Stimulated activated CD8-positive, alpha-beta memory T cell treated with anti-CD3 and anti-CD28 coated beads, Interleukin-7, amount 100 ng/mL, for 4 hours (primary cell): ENCODE measurements at regions not wholly inside any gene's neighbourhood (a gene's known extent, or its start where the extent isn't known, plus 50 kb on each side); places are given as distances from the start of the nearest gene placed in this dataset.

Experiments used
- DNase-seq, 2 donors: peaks; one replicate each; pipeline ENCODE4 v3.0.0-alpha.2; 2020; ENCODE audit warnings: low read depth in 2 of 2

DNA sequence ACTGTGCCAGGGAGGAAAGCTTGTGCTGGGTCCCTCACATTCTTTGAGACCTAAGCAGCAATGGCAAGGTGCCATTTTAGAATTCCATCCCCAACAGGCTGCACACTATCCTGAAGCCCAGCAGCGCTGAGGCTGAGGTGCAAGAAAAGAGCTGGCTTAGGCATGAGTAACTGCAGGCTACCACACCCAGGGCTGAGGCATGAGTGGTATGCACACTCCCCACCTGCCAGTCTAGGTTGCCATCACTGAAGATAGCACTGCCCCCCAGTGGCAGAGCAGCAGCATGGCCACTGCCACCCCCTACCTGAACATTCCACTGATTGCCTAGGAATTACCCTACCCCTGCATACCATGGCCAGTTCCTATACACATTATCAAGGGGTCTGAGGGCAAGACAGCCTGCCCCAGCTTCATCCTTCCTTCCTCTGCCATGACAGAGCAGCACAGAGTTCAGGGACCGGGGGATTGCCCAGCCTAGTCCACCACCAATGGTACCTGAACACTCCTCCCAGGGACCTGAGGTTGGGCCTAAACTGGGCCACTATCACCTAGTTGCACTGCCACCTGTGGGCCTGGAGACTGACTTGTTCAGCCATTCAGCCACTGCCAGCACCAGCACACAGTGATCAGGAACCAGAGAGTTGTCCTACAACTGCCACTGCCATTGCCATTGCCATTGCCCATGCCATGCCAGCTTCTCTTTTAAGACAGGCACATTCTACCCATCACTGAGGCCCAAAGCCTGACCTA, 129.8 kb downstream of the SATB1 start:
- DNase-seq: no peak

DNA sequence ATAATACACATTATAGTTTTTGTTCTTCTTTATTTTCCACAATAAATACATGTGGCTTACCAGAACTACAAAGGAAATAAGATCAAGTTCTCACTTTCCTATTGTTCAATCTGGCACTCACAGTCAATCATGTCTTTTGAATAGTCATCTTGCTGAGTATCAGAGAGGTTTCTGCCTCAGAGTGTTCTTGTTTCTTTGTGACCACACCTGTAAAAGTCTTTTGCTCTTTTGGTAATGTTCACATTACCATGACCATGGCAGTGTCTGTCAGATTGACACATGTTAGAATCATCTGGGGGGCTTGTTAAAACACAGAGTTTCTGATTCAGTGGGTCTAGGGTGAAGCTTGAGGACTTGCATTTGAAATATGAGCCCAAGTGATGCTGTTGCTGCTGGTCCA, 135.0 kb downstream of the SATB1 start:
- no peak for DNase-seq

DNA sequence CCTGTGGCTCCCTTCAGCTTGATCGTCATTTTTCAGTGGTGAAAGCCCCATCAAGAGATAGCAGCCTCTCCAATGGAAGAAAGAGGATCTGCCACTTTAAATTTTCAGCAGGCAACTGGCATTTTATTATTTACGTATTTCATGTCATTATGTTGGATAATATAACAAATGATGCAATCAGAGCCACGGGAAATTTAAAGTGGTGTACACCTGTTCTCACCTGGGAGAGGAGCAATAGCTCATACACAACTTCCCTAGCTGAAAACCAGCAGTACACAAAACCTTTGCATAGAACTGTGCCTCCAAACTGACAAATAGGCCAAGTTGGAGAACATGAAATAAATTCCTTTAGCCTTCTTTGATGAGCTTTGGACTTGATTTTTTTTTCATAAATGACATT, 136.9 kb downstream of the SATB1 start:
- no peak for DNase-seq

- DNase-seq: no peak
These were observed 140.4 kb downstream of the SATB1 start for GRCh38 chr3:18284716-18285115.

DNA sequence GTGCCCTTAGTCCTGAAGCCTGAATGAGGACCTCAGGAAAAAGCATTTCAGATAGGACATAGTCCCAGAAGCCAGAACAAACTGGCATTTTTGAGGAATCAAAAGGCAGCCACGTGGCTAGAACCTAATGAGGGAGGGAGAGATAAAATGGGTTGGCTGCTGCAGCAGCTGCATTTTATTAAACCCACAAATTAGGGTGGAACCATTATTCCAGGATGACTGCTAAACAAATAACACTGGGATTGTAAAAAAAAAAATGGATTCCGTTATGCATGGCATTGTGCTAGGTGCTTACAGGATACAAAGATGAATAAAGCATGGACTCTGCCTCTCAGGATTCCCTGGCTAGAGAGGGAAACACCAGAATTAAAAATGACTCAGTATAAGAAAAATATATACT, 141.5 kb downstream of the SATB1 start:
- no peak for DNase-seq

DNA sequence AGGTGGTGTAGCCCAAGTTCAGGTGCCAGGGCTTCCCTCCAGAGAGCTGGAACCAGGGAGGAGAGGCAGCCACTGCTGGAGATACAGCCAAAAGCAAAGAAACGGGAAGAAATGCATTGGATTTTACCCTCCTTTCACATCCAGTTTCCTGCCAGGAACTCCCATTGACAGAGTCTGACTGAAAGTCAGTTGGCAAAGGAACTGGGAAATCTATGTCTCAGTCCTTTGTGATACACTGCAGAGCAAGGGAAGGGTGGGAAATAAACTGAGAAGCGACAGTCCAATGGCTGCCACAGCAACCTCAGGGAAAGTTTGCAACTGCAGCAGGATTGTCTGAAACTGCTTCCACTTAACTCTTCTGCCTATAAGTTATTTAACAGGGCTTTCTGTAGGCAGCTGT, 142.6 kb downstream of the SATB1 start:
- no peak for DNase-seq

- DNase-seq: no peak
These were observed 145.9 kb downstream of the SATB1 start for GRCh38 chr3:18279226-18279737.

- no peak for DNase-seq
These were observed 160.3 kb downstream of the SATB1 start for GRCh38 chr3:18264853-18265252.

GRCh38 chr3:18264361-18264760, 160.8 kb downstream of the SATB1 start:
- no peak for DNase-seq

- no peak for DNase-seq
These were observed 166.6 kb downstream of the SATB1 start for GRCh38 chr3:18258492-18258891.

GRCh38 chr3:18252578-18252977, 172.6 kb downstream of the SATB1 start:
- no peak for DNase-seq

- no peak for DNase-seq
These were observed 174.1 kb downstream of the SATB1 start for GRCh38 chr3:18250991-18251390.

DNA sequence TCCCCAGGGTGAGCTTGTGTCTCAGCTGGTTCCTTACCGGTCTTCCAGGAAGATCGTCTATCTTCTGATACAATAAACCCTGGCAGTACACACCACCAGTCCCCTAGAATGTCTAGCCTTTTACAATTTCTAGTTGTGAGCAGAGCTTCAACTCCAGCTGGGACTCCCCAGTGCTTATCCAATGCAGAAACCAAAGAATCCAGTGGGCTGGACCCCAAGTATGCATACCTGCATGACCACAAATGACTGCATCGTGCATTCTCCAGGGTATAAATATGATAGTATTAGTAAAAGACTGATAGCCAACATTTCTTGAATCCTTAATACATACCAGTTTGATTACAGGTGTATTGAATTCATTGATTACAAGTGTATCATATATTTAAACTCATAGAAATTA, 176.0 kb downstream of the SATB1 start:
- DNase-seq: no peak

GRCh38 chr3:18247776-18248310, 177.3 kb downstream of the SATB1 start:
- DNase-seq: no peak

GRCh38 chr3:18247139-18247695, 177.9 kb downstream of the SATB1 start:
- no peak for DNase-seq

DNA sequence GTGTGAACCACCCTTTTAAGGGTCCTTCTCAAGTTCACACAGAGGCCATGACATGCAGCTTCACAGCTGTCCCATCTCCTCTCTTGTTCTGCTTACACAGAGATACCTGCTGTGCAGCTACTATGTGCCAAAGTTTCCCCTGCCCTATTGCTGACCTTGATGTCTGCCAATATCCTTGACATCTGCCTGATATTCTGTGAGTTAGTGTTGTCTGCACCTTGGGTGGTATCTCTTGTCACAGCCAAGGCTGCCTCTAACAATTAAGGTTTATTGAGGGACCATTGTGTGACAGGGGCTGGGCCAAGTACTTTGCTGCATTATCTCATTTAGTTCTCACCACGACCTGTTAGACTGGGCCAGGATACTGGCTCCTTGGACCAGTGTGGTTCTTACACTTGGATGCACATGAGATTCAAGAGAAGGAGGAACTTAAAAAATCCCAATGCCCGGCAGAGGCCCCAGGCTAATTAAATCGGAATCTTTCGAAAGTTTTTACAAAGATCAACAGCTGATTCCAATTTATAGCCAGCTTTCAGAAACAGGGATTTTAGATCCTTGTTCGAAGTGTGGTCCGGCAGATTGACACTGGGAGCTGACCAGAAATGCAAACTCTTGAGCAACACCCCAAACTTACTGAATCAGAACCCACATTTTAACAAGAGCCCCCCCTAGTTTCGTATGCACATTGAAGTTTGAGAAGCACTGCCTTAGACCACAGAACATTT, 178.6 kb downstream of the SATB1 start:
- no peak for DNase-seq

- no peak for DNase-seq
These were observed 179.4 kb downstream of the SATB1 start for GRCh38 chr3:18245721-18246120.

GRCh38 chr3:18241837-18242236, 183.3 kb downstream of the SATB1 start:
- DNase-seq: no peak

DNA sequence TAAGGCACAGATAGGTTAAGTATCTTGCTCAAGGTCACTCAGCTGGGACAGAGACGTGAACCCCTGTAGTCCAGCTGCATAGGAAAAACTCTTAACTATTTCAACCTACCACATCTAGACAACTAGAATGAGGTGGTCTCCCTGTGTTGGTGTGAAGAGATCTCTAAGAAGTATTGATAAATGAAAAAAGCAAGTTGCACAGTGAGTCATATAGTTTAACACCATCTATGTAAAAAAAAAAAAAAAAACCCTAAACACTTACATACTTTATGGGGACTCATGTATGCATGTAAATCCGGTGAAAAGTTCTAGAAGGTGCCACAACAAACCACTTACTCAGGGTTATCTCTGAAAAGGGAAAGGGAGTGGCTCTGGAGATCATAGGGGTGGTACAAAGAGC, 185.5 kb downstream of the SATB1 start:
- no peak for DNase-seq

DNA sequence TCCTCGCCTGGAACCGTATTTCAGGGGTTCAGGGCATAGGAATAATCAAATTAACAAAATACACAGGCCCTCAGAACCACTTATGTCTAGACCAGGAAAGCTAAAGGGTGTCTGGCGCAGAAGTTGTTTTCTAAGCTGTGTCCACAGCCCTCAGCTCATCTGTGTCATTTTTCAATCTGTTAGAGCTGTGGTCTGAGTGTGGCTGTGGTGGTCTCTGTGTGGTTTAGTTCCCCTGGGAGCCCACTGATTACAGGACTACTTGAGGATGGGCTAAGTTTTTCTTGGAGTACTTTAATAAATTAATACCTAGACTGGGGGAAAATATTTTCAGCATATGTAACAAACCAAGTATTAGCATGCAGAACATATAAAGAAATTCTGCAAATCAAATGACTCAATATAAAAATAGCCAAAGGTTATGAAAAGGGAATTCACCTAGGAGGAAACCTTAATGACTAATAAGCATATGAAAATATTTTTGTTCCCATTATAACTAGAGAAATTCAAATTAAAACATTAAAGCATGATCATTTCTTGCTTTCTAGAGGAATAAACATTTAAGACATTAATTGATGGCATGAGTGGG, 186.3 kb downstream of the SATB1 start:
- no peak for DNase-seq

- no peak for DNase-seq
These were observed 186.8 kb downstream of the SATB1 start for GRCh38 chr3:18238332-18238731.

- DNase-seq: no peak
These were observed 187.7 kb downstream of the SATB1 start for GRCh38 chr3:18237251-18238005.
